ENCODE measurements at regions not wholly inside any gene's neighbourhood (a gene's known extent, or its start where the extent isn't known, plus 50 kb on each side); places are given as distances from the start of the nearest gene placed in this dataset.

DNA sequence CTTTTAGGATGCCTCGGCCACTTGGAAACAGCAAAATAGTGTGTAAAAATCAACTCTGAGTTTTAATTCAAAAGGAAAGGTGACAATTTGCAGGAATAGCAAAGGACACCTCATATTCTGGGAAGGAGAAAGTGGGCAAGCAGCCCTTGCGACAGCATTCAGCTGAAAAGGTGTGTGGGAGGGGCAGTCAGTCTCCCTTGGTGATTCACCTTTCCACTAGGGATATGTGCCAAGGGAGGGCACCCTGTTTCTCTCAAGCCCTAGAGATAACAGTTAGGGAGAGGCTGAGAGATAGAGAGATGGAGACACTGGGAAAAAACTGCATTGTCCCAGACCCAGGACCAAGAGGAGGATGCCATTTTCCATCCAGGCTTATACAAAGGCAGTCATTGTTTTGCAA is 228.1 kb downstream of the EPM2A start:
- POLR2A ChIA-PET = no interaction called here
- peaks cover 8% of the 10 kb centered on the region for H3K9me3 Mint-ChIP-seq (ENCODE audit: insufficient read depth)
- H3K27ac Mint-ChIP-seq = no peak overlapping the region
- no peak overlapping the region for H3K4me3 Mint-ChIP-seq
- CTCF ChIA-PET = no interaction called here
- DNase-seq = no peak
- no peaks in the 10 kb centered on the region for H3K79me2 ChIP-seq (ENCODE audit: control insufficient read depth, insufficient read depth, low read length)
- no peak overlapping the region for H2AFZ ChIP-seq (ENCODE audit: insufficient read depth, low read depth, low read length, poor library complexity, severe bottlenecking)
- H3K4me3 ChIP-seq (ENCODE audit: control extremely low read depth in 1 of 5, extremely low read depth in 1 of 5, insufficient read depth in 1 of 5, low read depth in 2 of 5, low read length in 4 of 5) = no peak overlapping the region
- no peak overlapping the region for H3K27ac ChIP-seq (ENCODE audit: low read length in 2 of 2)
- no peak for TF ChIP-seq EZH2 (IDR thresholded peaks at IDR 0.05; ENCODE audit: borderline replicate concordance, insufficient read depth, low read depth, low read length, poor library complexity, severe bottlenecking)
- TF ChIP-seq, protein P1, sequence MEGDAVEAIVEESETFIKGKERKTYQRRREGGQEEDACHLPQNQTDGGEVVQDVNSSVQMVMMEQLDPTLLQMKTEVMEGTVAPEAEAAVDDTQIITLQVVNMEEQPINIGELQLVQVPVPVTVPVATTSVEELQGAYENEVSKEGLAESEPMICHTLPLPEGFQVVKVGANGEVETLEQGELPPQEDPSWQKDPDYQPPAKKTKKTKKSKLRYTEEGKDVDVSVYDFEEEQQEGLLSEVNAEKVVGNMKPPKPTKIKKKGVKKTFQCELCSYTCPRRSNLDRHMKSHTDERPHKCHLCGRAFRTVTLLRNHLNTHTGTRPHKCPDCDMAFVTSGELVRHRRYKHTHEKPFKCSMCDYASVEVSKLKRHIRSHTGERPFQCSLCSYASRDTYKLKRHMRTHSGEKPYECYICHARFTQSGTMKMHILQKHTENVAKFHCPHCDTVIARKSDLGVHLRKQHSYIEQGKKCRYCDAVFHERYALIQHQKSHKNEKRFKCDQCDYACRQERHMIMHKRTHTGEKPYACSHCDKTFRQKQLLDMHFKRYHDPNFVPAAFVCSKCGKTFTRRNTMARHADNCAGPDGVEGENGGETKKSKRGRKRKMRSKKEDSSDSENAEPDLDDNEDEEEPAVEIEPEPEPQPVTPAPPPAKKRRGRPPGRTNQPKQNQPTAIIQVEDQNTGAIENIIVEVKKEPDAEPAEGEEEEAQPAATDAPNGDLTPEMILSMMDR (IDR thresholded peaks at IDR 0.05) = no peak
- H3K27me3 Mint-ChIP-seq = no peaks in the 10 kb centered on the region
- WGBS (ENCODE audit: insufficient coverage) = no CpG with 5 or more reads among the region's 2 CpGs
- intact Hi-C loops (cut with micrococcal nuclease) = no loop called here
- H4K20me1 ChIP-seq (ENCODE audit: control insufficient read depth, insufficient read depth, low read length, poor library complexity, severe bottlenecking) = no peaks in the 10 kb centered on the region
- H3K4me1 ChIP-seq (ENCODE audit: control insufficient read depth in 2 of 2, insufficient read depth in 2 of 2, low read length in 2 of 2) = no peaks in the 10 kb centered on the region
- H3K9ac ChIP-seq (ENCODE audit: low read length) = no peak overlapping the region
- H3K9me3 ChIP-seq (ENCODE audit: control extremely low read depth in 1 of 3, control insufficient read depth in 2 of 3, insufficient read depth in 1 of 3, low read length in 2 of 3) = peaks cover 2 to 13% (median 10%) of the 10 kb centered on the region in 3 donors
- H3K36me3 ChIP-seq (replicated peaks in 1 of 2; ENCODE audit: control extremely low read depth in 1 of 2, control insufficient read depth in 1 of 2, extremely low read depth in 1 of 2, insufficient read depth in 2 of 2, low read length in 1 of 2) = no peaks in the 10 kb centered on the region
- no peaks in the 10 kb centered on the region for H3K4me1 Mint-ChIP-seq
- no peak overlapping the region for H3K4me2 ChIP-seq (replicated peaks; ENCODE audit: low read depth, low read length, poor library complexity, severe bottlenecking)
- ATAC-seq (ENCODE audit: low read depth) = no peak
- H3K27me3 ChIP-seq (replicated peaks in 1 of 4; ENCODE audit: control extremely low read depth in 1 of 4, control insufficient read depth in 3 of 4, insufficient read depth in 4 of 4, low read length in 3 of 4) = no peaks in the 10 kb centered on the region

DNA sequence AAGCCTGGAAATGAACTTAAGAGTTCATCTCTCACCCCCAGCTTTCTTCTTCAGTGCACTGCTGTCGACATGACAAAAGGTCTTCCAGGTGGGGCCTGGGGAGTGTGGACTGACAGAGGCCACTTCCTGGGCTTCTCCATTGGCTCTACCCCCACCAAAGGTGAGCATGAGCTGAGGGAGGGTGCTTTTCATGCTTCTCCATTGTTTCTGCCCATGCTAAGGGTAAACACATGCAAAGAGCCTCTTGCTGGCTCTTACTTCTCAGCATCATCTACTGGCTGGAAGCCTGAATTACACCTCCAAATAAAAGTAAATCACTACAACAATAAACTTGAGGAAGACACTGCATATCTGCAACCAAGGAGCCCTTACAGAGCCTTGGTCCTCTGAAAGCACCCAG is 227.2 kb downstream of the EPM2A start:
- Histone ChIP-seq H3K4me2 (replicated peaks; ENCODE audit: low read depth, low read length, poor library complexity, severe bottlenecking) (no peak overlapping the region), H4K20me1 (ENCODE audit: control insufficient read depth, insufficient read depth, low read length, poor library complexity, severe bottlenecking) (no peaks in the 10 kb centered on the region), H3K9me3 (ENCODE audit: control extremely low read depth in 1 of 3, control insufficient read depth in 2 of 3, insufficient read depth in 1 of 3, low read length in 2 of 3) (peaks cover 2 to 12% (median 10%) of the 10 kb centered on the region in 3 donors), H3K27me3 (replicated peaks in 1 of 4; ENCODE audit: control extremely low read depth in 1 of 4, control insufficient read depth in 3 of 4, insufficient read depth in 4 of 4, low read length in 3 of 4) (no peaks in the 10 kb centered on the region), H3K79me2 (ENCODE audit: control insufficient read depth, insufficient read depth, low read length) (no peaks in the 10 kb centered on the region), H3K9ac (ENCODE audit: low read length) (no peak overlapping the region), H3K4me1 (ENCODE audit: control insufficient read depth in 2 of 2, insufficient read depth in 2 of 2, low read length in 2 of 2) (no peaks in the 10 kb centered on the region), H3K4me3 (ENCODE audit: control extremely low read depth in 1 of 5, extremely low read depth in 1 of 5, insufficient read depth in 1 of 5, low read depth in 2 of 5, low read length in 4 of 5) (no peak overlapping the region), H2AFZ (ENCODE audit: insufficient read depth, low read depth, low read length, poor library complexity, severe bottlenecking) (no peak overlapping the region), H3K36me3 (replicated peaks in 1 of 2; ENCODE audit: control extremely low read depth in 1 of 2, control insufficient read depth in 1 of 2, extremely low read depth in 1 of 2, insufficient read depth in 2 of 2, low read length in 1 of 2) (no peaks in the 10 kb centered on the region), H3K27ac (ENCODE audit: low read length in 2 of 2) (no peak overlapping the region)
- no peaks in the 10 kb centered on the region for H3K27me3 Mint-ChIP-seq
- no peak overlapping the region for H3K4me3 Mint-ChIP-seq
- no CpG with 5 or more reads among the region's 1 CpG for WGBS (ENCODE audit: insufficient coverage)
- ChIA-PET POLR2A (no interaction called here), CTCF (no interaction called here)
- no peaks in the 10 kb centered on the region for H3K4me1 Mint-ChIP-seq
- ATAC-seq (ENCODE audit: low read depth) = no peak
- TF ChIP-seq EZH2 (IDR thresholded peaks at IDR 0.05; ENCODE audit: borderline replicate concordance, insufficient read depth, low read depth, low read length, poor library complexity, severe bottlenecking) = no peak
- no peak for DNase-seq
- H3K9me3 Mint-ChIP-seq (ENCODE audit: insufficient read depth) = peaks cover 8% of the 10 kb centered on the region
- H3K27ac Mint-ChIP-seq = no peak overlapping the region
- intact Hi-C loops (cut with micrococcal nuclease) = no loop called here
